IMR-90 (cell line): ENCODE measurements at regions not wholly inside any gene's neighbourhood (a gene's known extent, or its start where the extent isn't known, plus 50 kb on each side); places are given as distances from the start of the nearest gene placed in this dataset.

Experiments used
- CEBPB ChIP-seq: IDR thresholded peaks from 2 replicates; pipeline ENCODE4 v1.6.1; 2012; ENCODE audit warnings: low read depth, low read length, improper control_type of control experiment
- CHD1 ChIP-seq: IDR thresholded peaks from 2 replicates; pipeline ENCODE4 v1.6.1; 2012; ENCODE audit warnings: low read depth, low read length, improper control_type of control experiment
- ELK1 ChIP-seq: fragments of 150-350 bp; IDR thresholded peaks from 2 replicates; pipeline ENCODE4 v1.6.1; 2016; ENCODE audit warnings: low read depth, mild to moderate bottlenecking, low read length, moderate library complexity, borderline replicate concordance
- MAFK ChIP-seq: IDR thresholded peaks from 2 replicates; pipeline ENCODE4 v1.6.1; 2012; ENCODE audit warnings: low read depth, low read length, improper control_type of control experiment
- MAZ ChIP-seq: IDR thresholded peaks from 2 replicates; pipeline ENCODE4 v1.6.1; 2012; ENCODE audit warnings: low read depth, mild to moderate bottlenecking, low read length, improper control_type of control experiment, moderate library complexity, borderline replicate concordance
- NFE2L2 ChIP-seq: fragments of 150-350 bp; IDR thresholded peaks from 2 replicates; pipeline ENCODE4 v1.6.1; 2016; ENCODE audit warnings: low read depth, mild to moderate bottlenecking, low read length
- POLR2A ChIP-seq: IDR thresholded peaks from 2 replicates; pipeline ENCODE4 v1.6.1; 2012; ENCODE audit warnings: mild to moderate bottlenecking, low read depth, low read length
- RAD21 ChIP-seq: IDR thresholded peaks from 2 replicates; pipeline ENCODE4 v1.6.1; 2012; ENCODE audit warnings: low read length, improper control_type of control experiment
- RFX5 ChIP-seq: IDR thresholded peaks from 2 replicates; pipeline ENCODE4 v1.8.0; 2012; ENCODE audit warnings: low read depth, mild to moderate bottlenecking, low read length, moderate library complexity
- SMC3 ChIP-seq: fragments of 150-350 bp; IDR thresholded peaks from 2 replicates; pipeline ENCODE4 v1.6.1; 2016; ENCODE audit warnings: low read depth, mild to moderate bottlenecking, antibody characterized with exemption, low read length, moderate library complexity
- TF ChIP-seq, protein P1 (sequence below): conservative IDR thresholded peaks from 2 replicates; pipeline ENCODE4 v1.5.1; 2012; ENCODE audit warnings: mild to moderate bottlenecking, low read depth, low read length, improper control_type of control experiment
- TF ChIP-seq, protein P2 (sequence below): fragments of 150-350 bp; IDR thresholded peaks from 2 replicates; pipeline ENCODE4 v1.6.1; 2017; ENCODE audit warnings: mild to moderate bottlenecking, antibody characterized with exemption, low read length, low read depth

- no peak for TF ChIP-seq CHD1
- TF ChIP-seq, protein P1, sequence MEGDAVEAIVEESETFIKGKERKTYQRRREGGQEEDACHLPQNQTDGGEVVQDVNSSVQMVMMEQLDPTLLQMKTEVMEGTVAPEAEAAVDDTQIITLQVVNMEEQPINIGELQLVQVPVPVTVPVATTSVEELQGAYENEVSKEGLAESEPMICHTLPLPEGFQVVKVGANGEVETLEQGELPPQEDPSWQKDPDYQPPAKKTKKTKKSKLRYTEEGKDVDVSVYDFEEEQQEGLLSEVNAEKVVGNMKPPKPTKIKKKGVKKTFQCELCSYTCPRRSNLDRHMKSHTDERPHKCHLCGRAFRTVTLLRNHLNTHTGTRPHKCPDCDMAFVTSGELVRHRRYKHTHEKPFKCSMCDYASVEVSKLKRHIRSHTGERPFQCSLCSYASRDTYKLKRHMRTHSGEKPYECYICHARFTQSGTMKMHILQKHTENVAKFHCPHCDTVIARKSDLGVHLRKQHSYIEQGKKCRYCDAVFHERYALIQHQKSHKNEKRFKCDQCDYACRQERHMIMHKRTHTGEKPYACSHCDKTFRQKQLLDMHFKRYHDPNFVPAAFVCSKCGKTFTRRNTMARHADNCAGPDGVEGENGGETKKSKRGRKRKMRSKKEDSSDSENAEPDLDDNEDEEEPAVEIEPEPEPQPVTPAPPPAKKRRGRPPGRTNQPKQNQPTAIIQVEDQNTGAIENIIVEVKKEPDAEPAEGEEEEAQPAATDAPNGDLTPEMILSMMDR = no peak
- TF ChIP-seq CEBPB = no peak
- TF ChIP-seq, protein P2, sequence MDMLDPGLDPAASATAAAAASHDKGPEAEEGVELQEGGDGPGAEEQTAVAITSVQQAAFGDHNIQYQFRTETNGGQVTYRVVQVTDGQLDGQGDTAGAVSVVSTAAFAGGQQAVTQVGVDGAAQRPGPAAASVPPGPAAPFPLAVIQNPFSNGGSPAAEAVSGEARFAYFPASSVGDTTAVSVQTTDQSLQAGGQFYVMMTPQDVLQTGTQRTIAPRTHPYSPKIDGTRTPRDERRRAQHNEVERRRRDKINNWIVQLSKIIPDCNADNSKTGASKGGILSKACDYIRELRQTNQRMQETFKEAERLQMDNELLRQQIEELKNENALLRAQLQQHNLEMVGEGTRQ = no peak
- TF ChIP-seq ELK1 = no peak
- no peak for TF ChIP-seq MAZ
- TF ChIP-seq SMC3 = no peak
- no peak for TF ChIP-seq RAD21
- no peak for TF ChIP-seq POLR2A
- TF ChIP-seq NFE2L2 = no peak
- no peak for TF ChIP-seq RFX5
- TF ChIP-seq MAFK = no peak
These were observed 395.0 kb downstream of the DTHD1 start for GRCh38 chr4:36676139-36677050.
